ENCODE measurements at regions not wholly inside any gene's neighbourhood (a gene's known extent, or its start where the extent isn't known, plus 50 kb on each side); places are given as distances from the start of the nearest gene placed in this dataset.

DNA sequence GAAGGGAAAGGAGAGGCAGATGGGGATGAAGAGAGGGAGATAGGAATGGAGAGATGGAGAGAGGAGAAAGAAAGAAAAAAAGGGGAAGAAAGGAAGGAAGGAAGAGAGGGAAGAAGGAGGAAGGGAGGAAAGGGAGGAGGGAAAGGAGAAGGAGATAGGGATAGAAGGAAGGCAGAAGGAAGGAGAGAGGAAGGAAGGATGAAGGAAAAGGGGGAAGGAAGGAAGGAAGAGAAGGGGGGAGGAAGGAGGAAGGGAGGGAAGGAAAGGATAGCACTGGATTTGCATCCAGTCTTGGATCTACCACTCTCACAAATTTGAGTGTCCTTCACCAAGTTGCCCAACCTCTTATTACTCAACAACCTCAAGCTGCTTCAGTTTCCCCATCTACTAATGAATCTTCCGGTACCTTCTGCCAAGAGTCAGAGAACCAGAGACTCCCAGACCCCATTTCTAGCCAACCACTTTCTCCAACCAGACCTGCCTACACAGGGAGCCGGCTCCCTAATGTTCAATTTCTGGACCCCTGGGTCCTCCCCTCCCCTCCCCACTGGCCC lies 79.7 kb upstream of the FOXP4 start:
- DNase-seq (ENCODE audit: extremely low read depth in 1 of 11, low read depth in 9 of 11, low spot score in 4 of 11): no peak

DNA sequence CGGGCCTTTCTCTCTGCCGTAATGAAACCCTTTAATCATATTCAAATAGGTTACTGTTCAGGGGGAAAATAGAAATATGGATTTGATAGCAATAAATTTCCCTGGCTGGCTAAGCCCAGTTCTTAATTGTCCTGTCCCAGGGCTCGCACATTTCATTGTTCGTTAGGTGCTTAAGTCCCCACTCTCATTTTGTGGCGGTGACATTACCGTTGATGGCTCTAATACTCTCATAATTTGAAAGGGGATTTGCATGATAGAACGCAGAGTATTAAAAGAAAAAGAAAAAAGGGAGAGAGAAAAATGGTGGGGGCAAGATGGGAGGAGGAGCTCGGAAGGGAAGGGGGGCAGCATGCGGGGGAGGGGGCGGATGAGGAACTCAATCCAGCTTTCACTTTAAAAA lies 79.1 kb upstream of the FOXP4 start:
- DNase-seq (ENCODE audit: extremely low read depth in 1 of 11, low read depth in 9 of 11, low spot score in 4 of 11): no peak

DNA sequence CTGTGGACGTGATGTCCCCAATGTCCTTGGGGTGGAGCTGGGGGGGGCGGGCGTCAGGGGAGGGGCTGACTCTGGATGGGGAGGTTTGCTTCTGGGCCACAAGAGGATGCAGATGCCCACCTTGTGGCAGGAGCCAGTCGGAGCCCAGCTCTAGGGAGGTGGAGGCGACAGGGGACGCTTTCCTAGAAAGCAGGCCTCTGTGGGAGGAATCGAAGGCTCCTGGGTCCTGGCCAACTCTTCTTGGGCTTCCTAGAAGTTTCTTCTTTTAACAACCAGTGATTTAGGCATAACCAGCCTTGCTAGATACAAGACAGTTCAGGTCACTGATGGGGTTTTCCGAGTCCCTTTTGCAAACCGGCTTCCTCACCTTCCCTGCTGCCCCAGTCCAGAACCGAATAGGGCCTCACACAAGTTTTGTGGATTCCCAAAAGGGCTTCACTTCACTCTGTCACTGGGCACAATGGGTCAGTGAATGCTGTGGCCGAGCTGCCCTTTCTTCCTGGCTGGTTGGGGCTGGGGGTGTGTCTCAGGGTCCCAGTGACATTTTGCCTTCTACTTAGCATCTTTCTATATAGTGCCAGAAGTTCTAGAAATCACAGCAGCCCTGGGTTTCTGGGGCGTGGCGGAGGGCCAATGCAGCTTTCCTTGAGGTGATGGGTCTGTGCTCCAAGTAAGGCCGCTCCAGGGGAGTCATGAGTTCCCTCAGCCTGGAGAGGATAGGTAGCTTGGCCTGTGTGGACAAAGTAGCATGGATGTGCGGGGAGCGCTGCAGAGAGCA lies 78.4 kb upstream of the FOXP4 start:
- DNase-seq (ENCODE audit: extremely low read depth in 1 of 11, low read depth in 9 of 11, low spot score in 4 of 11): no peak

DNA sequence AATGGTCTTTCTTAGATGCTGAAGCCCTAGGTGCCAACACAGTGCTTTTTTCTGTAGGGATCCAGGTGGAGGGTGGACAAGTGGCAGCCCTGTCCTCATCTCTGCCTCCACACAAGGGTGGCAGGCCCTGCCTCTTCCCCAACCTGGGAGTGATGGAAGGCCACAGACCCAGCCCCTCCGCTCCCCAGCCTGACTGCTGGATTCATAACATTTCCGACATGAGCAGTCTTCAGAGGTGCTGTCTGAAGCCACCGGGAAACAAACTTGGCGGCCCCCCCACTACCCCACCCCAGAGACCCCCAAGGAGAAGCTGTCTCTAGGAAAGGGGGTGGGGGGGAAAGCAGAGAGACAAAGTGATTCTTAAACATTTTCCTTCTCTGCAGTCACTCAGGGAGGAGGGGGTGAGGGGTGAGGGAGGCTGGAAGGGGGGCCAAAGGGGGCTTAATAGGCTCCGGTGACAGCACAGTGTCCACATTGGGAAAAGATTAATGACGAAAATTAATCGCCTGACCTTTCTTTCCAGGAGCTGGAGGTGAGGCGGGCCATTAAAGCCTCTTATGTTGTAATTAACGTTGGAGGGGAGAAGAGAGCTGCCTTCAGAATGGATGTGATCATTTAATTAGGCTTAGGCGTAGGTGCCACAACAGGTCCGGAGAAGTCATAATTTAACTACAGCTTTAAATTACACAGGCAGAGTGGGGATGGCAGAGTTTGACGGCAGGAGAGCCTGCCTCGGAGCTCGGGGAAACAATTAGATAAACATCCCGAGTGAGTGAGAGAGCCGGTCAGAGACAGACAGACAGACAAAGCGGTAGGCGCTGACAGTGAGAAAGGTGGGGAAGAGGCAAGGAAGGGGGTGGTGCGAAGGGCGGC lies 76.8 kb upstream of the FOXP4 start:
- peak in 1 of 11 donors; percentile 77 for DNase-seq (ENCODE audit: extremely low read depth in 1 of 11, low read depth in 9 of 11, low spot score in 4 of 11)

DNA sequence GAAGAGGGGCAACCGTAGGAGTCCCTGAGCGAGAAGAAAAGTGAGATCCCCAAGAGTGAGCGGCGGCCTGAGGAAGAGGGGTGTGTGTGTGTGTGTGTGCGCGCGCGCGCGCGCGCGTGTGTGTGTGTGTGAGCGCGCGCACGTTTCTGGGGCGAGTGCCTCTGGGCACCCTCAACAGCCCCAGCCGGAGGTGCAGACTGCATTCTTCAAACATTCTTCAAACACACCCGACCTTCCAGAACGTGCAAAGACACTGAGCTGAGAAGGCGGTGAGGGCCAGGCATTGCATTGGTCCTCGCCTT lies 76.2 kb upstream of the FOXP4 start:
- DNase-seq (ENCODE audit: extremely low read depth in 1 of 11, low read depth in 9 of 11, low spot score in 4 of 11): no peak

DNA sequence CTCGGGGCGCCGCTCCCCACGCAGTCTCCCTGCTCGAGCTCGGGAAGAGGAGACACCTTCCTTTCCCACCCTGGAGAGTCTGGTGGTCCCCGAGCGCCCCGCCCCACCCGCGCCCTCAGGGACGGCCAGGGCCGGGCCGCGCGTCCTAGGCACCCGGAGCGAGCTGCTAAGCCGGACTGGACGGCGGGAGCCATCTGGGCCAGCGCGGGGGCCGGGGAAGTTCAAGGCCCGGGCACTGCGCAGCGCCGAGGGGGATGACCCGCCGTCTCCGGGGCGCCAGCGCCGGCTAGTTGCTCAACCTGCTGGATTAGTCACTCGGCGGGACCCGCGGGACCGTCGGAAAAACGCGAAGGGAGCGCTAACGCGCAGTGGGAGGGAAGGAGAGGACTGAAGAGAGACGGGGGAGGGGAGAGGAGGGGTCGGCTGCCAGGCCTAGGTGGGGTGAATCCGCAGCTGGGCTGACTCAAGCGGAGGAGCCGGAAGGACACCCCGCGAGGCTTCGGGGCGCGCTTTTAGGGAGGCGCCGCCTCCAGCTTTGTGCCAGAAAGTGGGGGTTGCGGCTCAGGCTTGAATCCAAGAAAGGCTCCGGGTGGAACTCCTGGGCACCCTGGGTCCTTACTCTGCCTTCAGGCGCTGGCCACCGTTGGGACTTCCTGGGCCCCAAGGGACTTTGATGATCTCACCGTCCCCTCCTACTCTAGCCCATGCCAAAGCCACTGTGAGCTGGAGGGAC lies 75.7 kb upstream of the FOXP4 start:
- DNase-seq (ENCODE audit: extremely low read depth in 1 of 11, low read depth in 9 of 11, low spot score in 4 of 11): no peak

DNA sequence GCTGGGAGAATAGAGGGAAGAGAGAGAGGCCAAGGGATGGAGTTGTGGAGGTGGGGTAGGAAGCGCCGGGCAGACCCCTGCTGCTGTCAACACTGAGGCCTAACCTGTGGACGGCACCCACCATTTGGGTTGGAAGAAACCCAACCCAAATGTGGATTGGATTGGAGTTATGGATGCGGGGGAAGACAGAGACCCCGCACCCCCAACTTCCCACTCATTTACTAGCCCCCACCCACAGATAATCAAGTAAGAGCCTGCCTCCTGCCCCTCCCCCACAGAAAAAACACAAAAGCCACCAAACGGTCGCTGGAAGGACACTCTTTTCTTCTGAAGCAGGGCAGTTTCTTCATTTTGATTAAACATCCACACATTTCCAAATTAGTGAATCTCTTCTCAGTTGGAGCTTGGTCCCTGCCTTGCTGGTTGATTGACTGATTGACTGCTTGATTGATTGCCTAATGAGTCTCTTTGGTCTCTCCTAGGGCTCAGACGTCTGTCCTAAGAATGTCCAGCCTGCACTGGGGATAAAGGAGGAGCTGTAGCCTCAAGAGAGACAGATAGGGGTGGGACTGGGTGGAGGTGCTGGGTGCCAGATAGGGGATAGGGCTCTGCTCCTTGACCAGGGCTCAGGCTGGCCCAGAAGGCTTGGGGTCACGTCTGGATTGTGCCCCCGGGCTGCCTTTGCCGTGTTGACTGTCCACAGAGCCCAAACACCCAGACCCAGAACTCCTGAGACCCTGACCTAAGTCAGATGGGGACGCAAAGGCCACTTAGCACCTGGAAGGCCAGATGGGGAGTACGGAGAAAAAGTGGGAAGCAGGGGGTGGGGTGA lies 74.9 kb upstream of the FOXP4 start:
- no peak for DNase-seq (ENCODE audit: extremely low read depth in 1 of 11, low read depth in 9 of 11, low spot score in 4 of 11)

DNA sequence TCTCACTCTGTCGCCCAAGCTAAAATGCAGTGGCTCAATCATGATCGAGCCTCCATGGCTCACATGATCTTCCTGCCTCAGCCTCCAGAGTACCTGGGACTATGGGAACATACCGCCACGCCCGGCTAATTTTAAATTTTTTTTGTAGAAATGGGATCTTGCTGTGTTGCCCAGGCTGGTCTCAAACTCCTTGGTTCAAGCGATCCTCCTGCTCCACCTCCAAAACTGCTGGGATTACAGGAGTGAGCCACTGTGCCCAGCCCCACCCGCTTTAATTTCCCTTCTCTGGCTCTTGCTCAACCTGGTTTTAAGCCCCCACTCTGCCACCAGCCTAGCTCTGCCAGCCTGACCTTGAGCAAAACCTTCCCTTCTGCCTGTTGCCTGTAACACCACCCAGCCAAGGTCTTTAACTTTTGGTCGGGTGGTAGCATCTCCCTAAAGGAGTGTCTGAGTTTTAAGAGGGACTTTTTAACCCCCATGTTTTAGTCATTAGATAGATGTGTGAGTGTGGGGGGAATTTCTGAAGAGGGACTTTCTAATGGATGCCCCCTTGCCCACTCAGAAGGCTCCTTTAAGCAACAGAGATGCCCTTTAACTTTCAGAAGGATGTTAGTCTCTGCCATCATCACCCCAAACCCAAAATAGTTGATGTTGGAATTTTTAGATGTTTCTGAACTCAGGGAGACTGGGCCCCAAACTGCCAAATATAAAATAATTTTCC lies 71.8 kb upstream of the FOXP4 start:
- no peak for DNase-seq (ENCODE audit: extremely low read depth in 1 of 11, low read depth in 9 of 11, low spot score in 4 of 11)

DNA sequence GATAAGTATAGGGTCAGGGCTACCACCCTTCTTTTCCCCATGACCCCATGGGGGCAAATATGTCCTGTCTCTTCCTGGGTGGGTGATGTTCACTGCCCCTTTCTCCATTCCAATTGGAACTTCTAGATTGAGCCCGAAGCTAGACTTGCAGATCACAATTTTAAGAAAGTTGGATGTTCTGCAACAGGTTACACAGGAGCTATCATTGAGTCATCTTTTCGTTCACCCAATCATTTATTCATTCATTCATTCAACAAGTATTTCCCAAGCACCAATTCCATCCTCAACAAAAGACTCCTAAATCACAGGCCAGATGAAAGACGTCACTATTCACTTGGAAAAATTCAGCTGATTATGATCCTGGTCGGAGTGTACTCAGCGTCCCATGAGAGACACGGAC lies 71.0 kb upstream of the FOXP4 start:
- DNase-seq (ENCODE audit: extremely low read depth in 1 of 11, low read depth in 9 of 11, low spot score in 4 of 11): no peak

DNA sequence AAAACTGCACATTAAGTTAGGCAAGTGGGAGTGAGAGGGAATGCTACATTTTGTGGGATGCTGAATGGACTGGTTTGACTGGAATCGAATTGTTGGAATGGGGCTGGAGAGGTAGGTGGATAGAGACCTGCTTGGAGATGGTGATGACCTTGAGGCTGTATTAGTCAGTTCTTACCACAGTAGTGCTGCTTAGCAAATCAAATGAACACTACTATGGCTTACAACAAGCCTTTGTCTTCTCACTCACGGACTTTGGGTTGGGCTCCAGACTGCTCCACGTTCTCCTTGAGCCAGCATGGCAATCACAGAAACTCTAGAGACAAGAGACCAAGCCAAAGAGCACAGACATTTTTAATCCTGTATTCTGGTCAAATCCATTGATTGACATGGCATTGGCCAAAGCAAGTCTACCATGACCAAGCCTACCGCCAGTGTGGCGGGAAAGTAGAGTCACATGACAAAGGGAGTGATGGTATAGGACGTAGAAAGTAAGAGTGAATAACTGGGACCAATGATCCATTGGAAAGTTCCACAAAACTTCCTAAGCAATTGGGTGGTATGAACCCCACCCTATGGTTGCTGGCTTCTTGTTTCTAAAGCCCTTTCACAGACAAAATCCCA lies 70.3 kb upstream of the FOXP4 start:
- DNase-seq (ENCODE audit: extremely low read depth in 1 of 11, low read depth in 9 of 11, low spot score in 4 of 11): no peak

DNA sequence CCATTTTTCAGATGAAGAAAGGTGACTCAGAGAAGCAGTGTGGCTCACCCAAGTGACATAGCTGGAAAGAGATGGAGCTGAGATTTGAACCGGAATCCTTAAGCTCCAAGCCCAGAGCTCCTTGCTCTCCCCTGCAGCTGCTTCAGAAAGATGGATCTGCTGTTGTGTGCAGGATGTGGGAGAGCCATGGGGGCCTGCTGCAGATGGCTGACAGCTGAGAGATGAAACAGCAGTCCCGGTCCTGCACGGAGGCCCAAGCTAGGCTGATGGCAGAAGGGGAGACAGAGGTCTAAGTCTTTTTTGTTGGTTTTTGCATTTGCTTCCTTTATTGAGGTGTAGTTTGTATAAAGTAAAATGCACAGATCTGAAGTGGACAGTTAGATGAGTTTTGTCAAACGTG lies 69.8 kb upstream of the FOXP4 start:
- DNase-seq (ENCODE audit: extremely low read depth in 1 of 11, low read depth in 9 of 11, low spot score in 4 of 11): no peak

DNA sequence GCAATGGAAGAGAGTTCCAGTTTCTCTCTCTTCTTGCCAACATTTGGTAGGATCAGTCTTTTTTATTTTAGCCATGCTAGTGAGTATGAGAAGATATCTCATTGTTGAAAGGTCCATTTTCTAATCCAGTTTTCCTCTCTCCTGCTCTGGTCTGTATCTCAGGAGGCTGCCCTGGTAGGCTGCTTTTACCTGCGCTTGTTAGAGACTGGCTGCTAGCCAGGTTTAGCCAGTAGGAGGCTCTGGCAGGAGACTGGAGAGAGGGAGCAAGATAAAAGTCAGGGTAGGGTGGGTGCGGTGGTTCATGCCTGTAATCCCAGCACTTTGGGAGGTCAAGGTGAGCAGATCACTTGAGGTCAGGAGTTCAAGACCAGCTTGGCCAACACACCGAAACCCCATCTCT lies 68.6 kb upstream of the FOXP4 start:
- DNase-seq (ENCODE audit: extremely low read depth in 1 of 11, low read depth in 9 of 11, low spot score in 4 of 11): no peak

DNA sequence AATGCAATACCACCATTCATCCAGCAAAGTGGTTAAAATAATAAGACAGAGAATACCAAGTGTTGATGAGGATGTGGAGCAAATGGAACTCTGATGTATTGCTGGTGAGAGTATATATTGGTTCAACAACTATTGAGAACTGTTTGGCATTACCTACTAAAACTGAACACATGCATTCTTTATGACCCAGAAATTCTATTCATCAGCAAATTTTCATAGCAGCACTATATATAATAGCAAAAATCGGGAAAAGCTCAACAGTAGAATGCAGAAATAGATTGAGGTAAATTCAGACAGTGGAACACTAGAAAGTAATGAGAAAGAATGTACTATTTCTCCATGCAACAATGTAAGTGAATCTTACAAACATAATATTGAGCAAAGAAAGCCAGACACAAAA lies 62.2 kb upstream of the FOXP4 start:
- DNase-seq (ENCODE audit: extremely low read depth in 1 of 11, low read depth in 9 of 11, low spot score in 4 of 11): no peak

DNA sequence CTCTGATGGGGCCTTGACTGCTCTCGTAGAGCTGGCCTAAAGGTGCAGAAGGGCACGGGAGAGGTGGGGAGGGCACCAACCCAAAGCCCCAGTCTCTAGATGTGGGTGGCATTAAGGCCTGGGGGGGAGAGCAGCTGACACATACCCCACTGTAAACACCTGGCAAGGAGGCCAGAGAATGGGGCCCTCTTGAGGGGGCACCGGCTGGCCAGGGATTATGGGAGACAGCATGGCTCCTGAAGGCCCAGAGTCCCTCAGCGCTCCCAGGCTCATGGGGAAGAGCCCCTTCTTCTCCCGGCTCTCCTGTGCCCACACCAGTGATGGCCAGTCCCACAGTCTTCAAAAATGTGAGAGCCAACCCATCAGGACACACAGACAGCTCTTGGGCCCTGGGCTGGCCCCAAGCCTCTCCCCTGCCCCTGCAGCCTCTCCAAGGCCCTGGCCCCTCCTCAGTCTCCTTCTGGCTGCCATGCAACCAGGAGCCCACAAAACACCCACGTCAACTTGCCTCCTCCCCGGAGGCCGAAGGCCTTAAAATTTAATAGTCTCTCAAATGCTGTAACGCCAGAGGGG lies 58.2 kb upstream of the FOXP4 start:
- no peak for DNase-seq (ENCODE audit: extremely low read depth in 1 of 11, low read depth in 9 of 11, low spot score in 4 of 11)

DNA sequence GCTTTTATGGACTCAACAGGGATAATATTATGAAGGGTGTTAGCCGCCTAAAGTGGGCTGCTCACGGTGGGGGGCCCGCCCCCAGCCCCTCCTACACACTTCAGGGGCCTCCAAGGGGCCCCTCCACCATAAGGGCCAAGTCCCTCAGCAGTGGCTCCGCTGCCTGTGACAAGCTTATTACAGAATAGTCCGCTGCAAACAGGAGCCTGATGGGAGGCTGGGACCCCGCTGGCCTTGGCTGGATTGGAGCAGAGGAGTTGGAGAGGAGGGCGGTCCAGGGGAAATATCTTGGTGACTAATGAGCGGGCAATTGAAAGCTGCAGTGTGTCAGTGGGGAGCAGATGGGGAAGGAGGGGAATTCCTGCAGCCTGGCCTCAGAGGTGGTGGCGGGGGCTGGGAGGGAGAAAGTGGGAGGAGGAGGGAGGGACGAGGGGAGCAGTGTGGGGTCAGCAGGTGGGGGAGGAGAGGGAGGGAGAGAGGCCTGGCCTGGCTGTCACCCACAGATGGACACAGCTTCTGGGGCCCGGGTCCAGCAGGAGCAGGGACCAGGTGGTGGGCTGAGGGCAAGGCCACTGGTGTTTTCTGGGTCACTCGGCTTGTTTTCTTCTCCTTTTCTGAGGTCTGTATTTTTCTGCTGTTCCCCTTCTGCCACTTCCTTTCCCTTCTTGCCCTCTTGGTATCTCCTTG lies 57.6 kb upstream of the FOXP4 start:
- DNase-seq (ENCODE audit: extremely low read depth in 1 of 11, low read depth in 9 of 11, low spot score in 4 of 11): peak in 4 of 11 donors; percentile 51 to 79 (median 76)

DNA sequence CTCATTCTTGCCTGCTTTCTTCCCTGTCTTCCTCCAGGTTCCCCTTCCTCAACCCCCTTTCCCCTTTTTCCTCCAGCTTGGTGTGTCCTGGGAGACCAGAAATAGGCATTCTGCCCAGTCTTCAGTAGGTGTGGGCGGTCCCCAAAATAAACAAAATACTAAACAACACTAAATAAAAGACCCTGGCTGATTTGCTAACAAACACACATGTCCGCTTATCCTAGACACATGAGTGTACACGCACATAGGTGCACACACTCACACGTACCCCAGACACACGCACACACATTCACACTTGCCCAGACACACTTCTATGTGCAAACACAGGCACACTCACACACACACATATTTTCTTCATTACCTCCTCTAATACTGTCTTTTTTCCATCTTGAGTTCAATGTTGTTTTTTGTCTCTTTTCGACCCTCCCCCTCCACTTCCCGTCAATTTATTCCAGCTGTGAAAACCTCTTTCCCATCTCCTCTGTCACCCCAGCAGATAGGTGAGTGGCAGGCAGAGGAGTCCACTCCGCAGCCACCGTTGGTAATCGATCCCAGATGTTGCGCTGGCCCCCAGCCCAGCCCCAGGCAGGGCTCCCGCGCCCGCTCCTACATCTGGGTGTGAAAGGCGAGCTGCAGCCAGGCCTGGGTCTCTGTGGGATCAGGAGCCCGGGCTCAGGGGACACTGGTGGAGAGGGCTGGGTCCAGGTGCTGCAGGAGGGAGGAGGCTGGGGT lies 56.9 kb upstream of the FOXP4 start:
- DNase-seq (ENCODE audit: extremely low read depth in 1 of 11, low read depth in 9 of 11, low spot score in 4 of 11): no peak

All from renal cortex interstitium (tissue), 11 donors.